NCI-H526 (cell line): ENCODE measurements at regions not wholly inside any gene's neighbourhood (a gene's known extent, or its start where the extent isn't known, plus 50 kb on each side); places are given as distances from the start of the nearest gene placed in this dataset.

Experiments
- DNase-seq, 2 experiments: peaks; one replicate each; lab custom pipeline; 2025; lab: John Stamatoyannopoulos, UW

DNA sequence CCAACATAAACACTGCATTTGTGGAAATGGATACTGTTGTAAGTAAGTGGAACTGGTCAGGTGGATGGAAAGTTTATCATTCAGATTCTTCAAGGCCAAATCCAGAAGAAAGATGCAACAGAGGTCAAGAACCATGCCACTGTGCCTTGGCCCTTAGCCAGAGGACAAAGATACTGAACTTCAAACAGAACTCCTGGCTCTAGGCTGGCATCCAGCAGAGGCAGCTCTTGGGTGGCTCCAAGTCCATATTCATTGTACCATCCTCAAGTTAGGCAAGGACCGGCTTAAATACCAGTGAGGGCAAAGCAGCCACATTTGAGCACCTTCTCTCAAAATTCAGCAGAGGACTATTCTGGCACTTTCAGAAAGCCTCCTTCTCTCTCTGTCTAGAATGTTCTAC, 53.2 kb downstream of the DNAAF9 start:
- no peak for DNase-seq

DNA sequence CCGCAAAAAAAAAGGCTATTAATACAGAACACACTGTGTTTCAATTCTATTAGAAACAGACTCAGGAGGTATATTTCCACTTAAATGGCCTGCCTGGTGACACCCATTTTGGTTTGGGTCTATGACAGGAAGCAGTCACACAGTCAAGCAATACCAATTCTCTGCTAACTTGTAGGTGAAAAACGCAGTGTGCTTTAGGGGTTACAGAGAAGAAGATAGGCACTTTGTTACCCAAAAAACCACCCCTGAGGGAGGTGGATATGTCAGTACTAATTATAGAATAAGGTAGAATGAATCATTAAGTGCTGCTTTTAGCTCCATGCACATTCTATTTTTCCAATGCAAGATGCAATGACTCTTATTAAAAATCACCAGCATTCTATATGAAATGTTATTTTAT, 53.8 kb downstream of the DNAAF9 start:
- DNase-seq, result no peak

DNA sequence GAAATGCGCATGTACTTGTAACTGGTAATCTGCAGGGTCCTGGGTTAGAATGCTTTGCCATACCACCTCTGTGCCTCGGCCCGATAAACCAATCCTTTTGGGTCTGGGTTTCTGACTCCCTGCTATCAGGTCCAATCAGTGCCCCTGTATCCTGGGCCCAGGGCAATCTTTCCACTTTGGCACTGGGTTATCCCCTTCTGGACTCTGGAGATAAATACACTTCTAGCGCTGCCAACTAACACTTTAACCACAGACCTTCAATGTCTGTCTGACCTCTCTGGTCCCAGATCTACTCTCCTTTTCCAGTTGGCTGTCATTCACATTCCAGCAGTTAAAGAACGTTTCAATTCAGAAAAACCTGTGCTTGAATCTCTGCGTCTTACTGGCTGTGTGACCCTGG, 55.3 kb downstream of the DNAAF9 start:
- no peak for DNase-seq

DNA sequence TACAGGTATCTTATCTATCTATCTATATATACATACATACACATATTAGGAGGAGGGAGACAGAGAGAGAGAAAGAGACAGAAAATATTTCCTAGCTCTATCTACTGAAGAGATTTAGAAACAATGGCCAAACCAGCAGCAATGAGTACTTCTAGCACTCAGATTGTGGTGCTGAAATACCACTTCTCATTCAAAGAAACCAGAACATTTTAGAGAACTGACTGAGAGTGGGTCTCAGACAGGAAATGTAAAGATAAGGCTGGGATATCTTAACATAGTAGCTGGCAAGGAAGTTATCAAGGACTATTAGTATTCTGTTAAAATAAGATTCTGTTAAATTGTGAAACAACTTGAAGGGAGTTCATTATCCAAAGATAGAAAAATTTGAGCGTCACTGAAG, 57.0 kb downstream of the DNAAF9 start:
- no peak for DNase-seq

DNA sequence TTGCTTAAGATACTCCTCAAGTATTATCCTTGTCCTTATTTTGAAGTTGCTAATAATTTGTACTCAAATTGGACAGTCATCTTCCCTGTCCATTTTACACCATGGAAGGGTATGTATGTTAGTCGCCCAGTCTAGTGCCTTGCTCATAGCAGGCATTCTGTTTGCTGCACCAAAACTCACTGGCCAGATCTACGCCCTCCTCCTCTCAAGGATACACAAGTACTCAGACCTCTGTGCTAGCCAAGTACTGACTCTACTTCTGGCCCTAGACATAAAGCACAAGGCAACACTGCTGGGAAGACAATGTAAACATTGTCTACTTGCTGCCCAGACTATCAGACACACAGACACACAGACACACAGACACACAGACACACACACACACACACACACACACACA, 57.7 kb downstream of the DNAAF9 start:
- DNase-seq, result no peak

DNA sequence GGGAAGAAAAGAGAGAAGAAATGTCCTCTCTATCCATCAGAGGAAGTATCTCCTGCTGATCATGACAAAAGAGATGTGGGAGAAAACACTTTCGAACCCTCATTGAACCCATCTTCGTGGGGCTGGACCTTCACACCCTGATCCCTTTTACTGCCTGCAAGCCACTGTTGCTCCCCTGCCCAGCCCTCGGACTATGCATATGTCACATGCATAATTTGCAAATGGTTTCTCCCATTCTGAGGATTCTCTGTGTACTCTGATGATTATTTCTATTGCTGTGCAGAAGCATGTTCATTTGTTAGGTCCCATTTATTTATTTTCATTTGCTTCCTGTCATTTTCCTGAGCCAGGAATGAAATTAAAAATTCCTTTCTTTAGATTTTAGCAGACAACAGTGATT, 64.7 kb downstream of the DNAAF9 start:
- no peak for DNase-seq

DNA sequence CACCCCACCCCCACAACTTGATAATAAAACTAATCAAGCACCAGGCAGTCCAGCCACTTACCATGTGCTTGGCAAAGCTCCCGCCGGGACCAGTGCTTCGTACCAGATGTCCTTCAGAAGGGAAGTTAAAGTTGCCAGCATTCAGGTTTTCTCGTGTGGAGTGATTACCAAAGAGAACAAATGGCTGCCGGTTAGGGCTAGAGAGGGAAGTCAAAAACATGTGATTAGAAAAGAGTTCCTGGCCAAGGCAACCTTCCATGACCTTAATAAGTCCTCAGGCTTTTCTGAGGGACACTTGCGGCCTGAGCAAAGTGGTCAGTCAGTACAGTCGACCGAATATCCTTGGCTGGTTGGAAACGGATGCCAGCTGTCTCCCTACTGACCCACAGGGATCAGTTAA, 67.0 kb downstream of the DNAAF9 start:
- no peak for DNase-seq

DNA sequence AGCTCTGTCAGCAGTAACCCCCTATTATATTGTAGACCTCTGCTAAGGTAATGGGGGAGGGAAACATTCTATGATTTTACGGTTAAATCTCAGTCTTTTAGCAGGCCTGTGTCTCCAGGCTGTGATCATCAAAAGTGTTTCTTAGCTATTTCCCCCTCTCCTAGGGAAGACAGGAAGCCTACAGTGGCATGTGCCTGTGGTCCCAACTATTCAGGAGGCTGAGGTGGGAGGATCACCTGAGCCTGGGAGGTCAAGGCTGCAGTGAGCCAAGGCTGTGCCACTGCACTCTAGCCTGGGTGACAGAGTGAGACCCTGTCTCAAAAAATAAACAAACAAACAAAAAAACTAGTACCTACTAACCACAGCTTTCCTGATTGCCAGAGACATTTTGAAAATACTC, 67.9 kb downstream of the DNAAF9 start:
- DNase-seq, result no peak

DNA sequence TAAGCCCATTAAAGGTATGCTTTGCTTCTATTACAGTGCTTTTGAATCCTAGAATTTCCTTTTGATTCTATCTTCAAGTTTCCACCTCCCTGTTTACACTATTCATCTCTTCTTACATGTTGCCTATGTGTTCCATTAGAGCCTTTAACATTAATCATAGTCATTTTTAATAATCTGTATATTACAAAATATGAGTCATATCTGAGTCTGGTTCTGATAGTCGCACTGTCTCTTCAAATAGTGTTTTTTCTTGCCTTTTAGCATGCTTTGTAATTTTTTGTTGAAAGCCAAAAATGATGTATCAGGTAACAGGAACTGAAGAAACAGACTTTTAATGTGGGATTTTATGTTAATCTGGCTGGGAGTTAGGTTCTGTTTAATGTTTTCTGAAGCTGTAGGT, 68.4 kb downstream of the DNAAF9 start:
- no peak for DNase-seq

DNA sequence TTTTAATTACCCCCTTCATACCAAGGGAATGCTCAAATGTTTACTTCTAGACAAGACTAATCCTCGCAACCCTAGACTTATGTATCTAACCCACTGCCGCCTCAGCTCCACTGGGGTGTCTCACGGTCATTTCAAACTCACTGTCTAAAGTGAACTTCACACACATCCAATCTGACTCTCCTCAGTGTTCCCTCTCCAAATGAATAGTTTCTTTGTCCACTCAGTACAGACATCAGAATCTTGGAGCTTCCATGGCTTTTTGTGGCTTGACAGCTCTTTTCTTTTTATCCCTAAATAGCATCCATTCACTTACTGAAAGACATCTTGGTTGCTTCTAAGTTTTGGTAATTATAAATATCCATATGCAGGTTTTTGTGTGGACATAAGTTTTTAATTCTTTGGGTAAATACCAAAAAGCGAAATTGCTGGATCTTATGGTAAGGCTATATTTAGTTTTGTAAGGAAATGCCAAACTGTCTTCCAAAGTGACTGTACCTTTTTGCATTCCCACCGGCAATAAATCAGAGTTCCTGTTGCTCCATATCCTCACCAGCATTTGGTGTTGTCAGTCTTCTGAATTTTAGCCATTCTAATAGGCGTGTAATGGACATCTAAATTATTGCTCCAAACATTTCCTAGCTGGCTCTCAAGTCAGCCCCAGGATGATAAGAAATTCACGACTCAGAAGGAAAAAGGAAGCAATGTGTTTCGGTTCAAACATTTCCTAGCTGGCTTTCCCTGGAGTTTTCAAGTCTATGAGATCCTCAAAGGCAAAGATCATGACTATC, 73.1 kb downstream of the DNAAF9 start:
- DNase-seq, result no peak

DNA sequence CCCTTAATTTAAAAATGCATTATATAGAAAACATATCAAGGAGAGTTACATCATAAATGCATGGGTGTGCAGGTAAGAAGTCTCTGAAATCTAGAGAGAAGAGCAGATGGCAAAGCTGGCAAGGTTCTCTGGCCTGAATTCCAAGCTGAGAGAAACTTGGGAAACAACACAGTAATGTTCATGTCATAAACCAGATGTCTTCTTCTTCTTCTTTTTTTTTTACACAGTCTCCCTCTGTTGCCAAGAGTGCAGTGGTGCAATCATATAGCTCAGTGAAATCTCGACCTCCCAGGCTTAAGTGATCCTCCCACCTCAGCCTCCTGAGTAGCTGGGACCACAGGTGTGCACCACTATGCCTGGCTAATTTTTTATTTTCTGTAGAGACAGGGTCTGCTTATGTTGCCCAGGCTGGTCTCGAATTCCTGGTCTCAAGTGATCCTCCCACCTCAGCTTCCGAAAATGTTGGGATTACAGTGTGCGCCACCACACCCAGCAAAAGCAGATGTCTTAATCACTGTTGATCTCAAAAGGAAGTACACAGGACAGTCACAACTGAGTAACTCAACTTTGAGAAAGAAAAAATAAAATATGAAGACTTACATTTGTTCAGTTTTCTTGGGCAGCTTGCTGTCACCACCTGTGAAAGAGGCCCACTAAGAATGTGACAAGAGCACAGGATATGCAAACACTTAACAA, 77.3 kb downstream of the DNAAF9 start:
- no peak for DNase-seq

DNA sequence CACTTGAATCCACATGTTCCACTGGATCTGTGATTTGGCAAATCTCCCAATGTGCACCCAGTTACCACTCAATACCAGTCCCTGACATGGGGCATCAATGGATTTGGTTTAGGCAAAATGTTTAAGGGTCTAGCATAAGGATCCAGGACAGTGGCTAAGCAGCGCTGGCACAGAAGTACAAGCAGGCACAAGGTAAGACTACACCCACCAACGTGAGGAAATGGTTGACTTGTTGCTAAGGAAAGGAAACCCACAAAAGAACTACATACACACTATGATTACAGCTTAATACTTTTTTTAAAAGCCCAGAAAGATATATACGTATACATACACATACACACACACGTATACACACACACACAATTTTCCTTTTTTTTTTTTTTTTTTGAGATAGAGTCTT, 79.0 kb downstream of the DNAAF9 start:
- no peak for DNase-seq

DNA sequence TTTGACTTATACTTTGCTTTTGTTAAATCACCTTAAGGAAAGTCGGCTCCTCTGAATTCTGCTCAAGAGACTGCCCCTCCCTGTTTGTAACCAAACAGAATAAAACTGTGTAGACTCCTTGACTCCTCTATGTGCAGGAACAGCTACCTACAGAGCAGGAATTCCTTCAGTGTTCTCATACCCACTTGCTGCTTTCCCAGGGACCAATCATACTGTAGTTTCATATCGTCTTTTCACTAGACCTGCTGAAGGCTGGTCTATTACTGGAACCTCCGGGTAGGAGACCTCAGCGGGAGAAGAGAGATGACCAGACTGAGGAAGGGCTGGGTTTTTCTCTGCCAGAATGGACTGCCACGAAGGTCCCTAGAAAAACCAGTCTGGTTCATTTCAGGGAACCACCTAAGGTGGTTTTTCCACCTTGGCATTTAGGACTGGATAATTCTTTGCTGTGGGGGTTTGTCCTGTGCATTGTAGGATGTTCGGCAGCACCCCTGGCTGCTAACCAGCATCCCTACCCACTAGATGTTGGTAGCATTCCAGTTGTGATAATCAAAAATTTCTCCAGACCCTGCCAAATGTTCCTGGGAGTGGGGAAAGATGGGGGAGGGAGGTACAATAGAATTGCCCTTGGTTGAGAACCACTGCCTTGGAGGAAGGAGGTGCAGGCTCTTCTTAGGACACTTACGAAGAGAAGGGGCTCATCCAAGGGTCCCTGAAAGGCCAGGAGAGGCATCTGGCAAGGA, 80.5 kb downstream of the DNAAF9 start:
- DNase-seq, result no peak

DNA sequence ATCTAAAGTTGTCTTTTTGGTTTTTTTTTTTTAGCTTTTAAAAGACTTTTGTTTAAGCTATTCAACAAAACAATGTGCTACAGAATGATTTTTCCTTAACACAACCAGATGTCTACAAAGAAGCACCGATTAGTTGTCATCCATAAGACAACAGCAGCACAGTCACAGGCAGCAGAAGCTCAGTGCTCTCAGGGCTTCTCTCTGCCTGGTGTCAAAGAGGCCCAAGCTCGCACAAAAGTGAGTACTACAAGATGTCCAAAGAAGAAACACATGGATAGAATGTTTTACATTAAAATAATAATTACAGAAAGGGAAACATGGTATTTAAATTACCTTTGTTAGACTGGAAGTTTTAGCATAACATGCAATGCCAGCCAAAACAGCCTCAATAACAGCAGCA, 81.6 kb downstream of the DNAAF9 start:
- no peak for DNase-seq

DNA sequence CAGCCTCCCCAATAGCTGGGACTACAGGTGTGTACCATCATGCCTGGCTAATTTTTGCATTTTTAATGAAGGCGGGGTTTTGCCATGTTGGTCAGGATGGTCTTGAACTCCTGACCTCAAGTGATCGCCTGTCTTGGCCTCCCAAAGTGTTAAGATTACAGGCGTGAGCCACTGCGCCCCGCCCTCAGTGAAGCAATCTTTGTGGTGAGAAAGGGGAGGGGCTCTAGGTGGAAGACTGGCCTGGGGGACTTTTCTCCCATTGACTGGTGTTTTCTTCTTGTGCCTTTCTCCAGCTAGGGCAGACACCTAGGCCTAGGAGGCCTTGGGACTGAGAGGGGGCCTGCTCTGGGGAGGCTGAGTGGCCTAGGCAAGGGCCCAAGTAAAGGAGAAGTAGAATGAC, 84.1 kb downstream of the DNAAF9 start:
- no peak for DNase-seq

DNA sequence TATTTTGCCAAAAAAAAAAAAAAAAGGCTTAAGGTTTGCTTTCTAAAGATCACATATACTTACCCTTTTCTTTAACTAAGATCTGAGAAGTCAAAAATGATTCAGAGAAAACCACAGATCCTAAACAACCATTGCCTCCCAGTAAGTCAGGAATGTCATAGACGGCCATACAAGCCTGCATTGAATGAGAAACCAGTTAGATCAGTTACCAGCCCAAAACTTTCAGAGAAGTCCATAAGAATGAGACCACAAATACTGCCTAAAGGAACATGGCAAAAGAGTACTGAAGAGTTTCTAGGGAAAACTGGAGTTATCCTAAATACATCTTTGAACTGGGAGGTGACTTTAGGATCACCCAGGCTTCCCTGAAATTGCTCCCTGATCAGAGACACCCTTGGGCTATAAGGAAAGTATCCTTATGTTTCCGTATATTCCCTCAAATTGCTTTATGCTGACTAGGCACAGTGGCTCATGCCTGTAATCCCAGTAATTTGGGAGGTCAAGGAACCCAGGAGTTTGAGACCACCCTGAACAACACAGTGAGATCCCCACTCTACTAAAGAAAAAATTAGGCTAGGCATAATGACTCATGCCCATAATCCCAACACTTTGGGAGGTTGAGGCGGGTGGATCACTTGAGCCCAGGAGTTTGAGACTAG, 79.4 kb upstream of the SLC4A11 start:
- DNase-seq, result no peak

DNA sequence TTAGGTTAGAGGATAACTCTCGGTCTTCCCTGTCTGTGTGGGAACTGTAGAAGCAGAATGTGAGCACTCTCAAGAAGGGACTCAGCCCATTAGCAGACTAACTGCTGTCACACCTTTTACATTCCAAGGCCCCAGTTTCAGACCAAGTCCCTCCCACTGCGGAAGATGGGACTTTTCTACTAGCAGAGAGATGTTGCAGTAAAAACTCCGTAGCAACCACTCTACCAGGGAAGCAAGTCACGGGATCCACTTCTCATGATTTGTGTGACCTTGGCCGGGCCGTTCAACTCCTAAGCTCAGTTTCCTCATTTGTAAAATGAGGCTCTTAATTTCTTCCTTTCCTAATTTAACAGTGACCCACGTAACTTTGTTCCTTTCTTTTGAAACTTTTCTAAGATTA, 77.1 kb upstream of the SLC4A11 start:
- no peak for DNase-seq

DNA sequence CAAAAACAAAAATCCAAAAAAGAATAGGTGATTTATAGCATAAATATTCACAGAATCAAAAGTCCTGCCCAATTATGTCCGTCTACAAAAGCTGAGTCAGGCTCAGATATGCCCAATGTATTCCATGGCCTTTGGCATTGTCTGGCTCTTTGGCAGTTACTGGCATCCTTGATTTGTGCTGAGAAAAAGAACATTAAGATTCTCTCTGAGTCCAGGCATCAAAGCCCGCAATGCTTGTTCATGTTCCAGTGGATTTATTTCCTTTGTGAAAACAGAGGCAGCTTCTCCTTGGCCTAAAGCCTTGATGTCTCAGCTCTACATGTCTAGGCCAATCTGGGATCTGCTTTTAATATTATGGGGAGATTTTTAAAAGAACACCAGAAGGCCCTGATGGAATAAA, 76.1 kb upstream of the SLC4A11 start:
- DNase-seq, result no peak

DNA sequence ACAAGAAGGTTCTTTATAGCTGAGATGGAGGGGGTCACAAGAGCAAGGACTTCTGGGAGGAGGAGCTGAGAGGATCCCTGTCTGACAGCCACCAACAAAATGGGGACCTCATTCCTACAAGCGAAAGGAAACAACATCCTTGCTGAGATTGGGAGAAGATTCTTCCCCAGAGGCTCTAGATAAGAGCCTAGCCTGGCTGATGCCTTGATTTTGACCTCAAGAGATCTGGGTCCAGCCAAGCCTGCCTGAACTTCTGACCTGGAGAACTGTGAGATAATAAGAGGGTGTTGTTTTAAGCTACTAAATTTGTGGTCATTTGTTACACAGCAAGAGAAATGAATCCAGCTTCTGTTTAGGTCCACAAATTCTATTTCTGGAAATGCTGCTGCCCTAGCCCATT, 75.4 kb upstream of the SLC4A11 start:
- DNase-seq, result no peak

DNA sequence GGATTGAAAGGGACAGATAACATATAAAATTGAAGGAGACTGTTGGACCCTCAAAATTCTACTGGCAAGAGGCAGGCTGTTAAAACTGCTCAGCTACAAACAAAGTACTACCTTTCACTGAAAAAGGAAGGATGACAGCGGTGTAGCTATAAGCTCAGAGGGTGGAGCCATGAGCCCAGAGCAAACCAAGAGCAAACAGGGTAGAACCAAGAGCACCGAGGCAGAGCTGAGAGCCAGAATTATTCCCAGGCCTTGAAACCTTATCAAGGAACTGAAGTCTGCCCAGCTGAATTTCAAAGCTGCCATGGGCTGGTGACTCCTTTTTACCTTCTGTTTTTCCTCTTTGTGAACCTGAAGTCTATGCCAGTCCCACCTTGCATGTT, 74.7 kb upstream of the SLC4A11 start:
- peak in 1 of 2 experiments; percentile 13 for DNase-seq

DNA sequence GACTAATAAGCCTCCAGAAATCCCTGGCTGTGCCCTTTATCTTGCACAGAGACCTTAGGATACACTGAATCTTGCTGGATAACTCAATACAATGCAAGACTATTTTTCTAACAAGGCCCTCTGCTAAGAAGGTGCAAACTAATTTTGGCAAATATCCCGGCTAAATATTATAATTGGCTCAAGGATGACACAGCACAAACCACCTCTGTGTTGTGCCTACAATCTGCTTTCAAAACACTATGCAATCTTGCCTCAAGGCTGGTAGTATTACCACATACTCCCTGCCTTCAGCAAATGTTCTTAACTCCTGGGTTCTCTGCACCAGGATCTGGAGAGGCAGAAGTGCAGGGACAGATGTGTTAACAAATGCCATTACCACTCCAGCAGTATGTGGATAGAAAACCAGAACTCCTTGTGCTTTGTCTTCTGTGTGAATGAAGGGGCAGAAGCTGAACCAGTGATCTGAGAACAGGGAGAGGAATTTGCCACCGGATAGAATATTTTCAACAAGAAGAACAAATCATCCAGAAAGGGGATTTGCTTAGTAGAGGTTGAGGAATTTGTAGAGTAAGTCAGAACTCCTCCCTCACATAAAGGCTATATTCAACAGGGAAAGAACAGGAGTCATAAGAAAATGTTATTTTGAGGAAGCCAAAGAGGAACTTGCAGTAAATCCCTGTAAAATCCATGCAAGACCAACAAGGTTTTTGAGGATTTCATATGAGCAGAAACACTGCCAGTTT, 74.1 kb upstream of the SLC4A11 start:
- no peak for DNase-seq

DNA sequence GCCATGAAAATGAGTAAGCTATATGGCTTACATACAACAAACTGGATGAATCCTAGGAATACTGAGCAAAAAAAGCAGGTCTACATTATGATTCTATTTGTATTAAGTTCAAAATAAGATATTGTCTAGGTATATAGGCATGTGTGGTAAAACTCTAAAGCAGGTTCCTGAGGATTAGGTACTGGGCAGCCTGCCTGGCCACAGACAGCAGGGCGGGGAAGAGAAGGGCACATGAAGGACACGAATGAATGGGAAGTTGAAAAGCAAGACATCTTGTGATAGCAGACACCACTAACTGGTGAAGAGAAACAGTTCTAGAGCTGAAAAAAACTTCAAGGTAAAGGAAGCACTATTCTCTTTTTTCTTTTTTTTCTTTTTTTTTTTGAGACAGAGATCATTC, 72.6 kb upstream of the SLC4A11 start:
- DNase-seq, result no peak
